ENCODE measurements at regions not wholly inside any gene's neighbourhood (a gene's known extent, or its start where the extent isn't known, plus 50 kb on each side); places are given as distances from the start of the nearest gene placed in this dataset.
A peak's percentile ranks its signal among the peaks of the same experiment; 100 is the strongest.

GRCh38 chr21:28818663-28819278 lies 173.9 kb downstream of the LTN1 start:
- DNase-seq (ENCODE audit: low spot score), result no peak
- no peak overlapping the region for H3K4me3 ChIP-seq
- no peaks in the 10 kb centered on the region for H3K9me3 ChIP-seq
- H3K36me3 ChIP-seq, result no peaks in the 10 kb centered on the region
- H3K27ac ChIP-seq, result no peak overlapping the region
- peaks cover 0 to 24% of the 10 kb centered on the region in 2 donors for H3K4me1 ChIP-seq
- TF ChIP-seq CTCF (IDR thresholded peaks at IDR 0.05), result no peak
- H3K27me3 ChIP-seq, result no peaks in the 10 kb centered on the region

DNA sequence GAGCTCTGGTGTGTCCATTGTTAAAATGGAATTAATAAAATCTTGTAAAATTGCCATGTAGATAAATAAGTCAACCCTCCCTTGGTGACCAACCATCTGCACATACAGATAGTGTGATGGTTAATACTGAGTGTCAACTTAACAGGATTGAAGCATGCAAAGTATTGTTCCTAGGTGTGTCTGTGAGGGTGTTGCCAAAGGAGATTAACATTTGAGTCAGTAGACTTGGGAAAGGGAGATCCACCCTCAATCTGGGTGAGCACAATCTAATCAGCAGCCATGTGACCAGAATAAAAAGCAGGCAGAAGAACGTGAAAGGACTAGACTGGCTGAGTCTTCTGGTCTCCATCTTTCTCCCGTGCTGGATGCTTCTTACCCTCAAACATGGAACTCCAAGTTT lies 174.8 kb downstream of the LTN1 start:
- H3K9me3 ChIP-seq, result no peaks in the 10 kb centered on the region
- DNase-seq (ENCODE audit: low spot score), result no peak
- peaks cover 0 to 15% of the 10 kb centered on the region in 2 donors for H3K4me1 ChIP-seq
- H3K4me3 ChIP-seq, result no peak overlapping the region
- H3K36me3 ChIP-seq, result no peaks in the 10 kb centered on the region
- H3K27me3 ChIP-seq, result no peaks in the 10 kb centered on the region
- H3K27ac ChIP-seq, result no peak overlapping the region
- no peak for TF ChIP-seq CTCF (IDR thresholded peaks at IDR 0.05)

DNA sequence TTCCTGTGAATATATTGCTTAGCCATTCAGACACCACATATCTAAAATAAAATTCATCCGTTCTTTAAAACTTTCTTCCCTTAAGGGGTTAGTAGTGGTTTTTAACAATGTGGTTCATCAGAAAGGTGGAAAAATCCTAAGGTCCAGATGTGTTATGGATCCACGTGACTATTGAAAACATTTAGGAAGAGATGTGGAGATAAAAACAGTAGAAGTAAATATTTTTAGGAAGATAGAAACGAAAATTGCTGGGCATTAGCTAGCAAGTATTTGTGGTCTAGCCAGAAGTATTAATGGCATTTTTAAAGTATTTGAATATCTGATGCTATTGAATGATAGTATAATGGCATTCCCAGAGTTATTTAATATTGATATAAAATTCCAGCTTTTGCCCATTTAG lies 180.8 kb downstream of the LTN1 start:
- no peak for TF ChIP-seq CTCF (IDR thresholded peaks at IDR 0.05)
- Histone ChIP-seq H3K27me3 (no peaks in the 10 kb centered on the region), H3K4me1 (no peaks in the 10 kb centered on the region), H3K9me3 (peaks cover 0 to 11% of the 10 kb centered on the region in 2 donors), H3K36me3 (no peaks in the 10 kb centered on the region), H3K4me3 (no peak overlapping the region), H3K27ac (no peak overlapping the region)
- DNase-seq (ENCODE audit: low spot score), result no peak

- no peaks in the 10 kb centered on the region for H3K36me3 ChIP-seq
- no peak for TF ChIP-seq CTCF (IDR thresholded peaks at IDR 0.05)
- H3K27ac ChIP-seq, result no peak overlapping the region
- H3K4me1 ChIP-seq, result no peaks in the 10 kb centered on the region
- peaks cover 0 to 11% of the 10 kb centered on the region in 2 donors for H3K9me3 ChIP-seq
- DNase-seq (ENCODE audit: low spot score), result no peak
- H3K4me3 ChIP-seq, result no peak overlapping the region
- H3K27me3 ChIP-seq, result no peaks in the 10 kb centered on the region
Measured at GRCh38 chr21:28810826-28811524, 181.7 kb downstream of the LTN1 start.

GRCh38 chr21:28805885-28806284 lies 186.8 kb downstream of the LTN1 start:
- Histone ChIP-seq H3K9me3 (peaks cover 0 to 11% of the 10 kb centered on the region in 2 donors), H3K4me1 (peaks cover 0 to 17% of the 10 kb centered on the region in 2 donors), H3K36me3 (no peaks in the 10 kb centered on the region), H3K4me3 (no peak overlapping the region), H3K27ac (peak overlapping the region in 1 of 2 donors; percentile 44), H3K27me3 (no peaks in the 10 kb centered on the region)
- DNase-seq (ENCODE audit: low spot score), result no peak
- TF ChIP-seq CTCF (IDR thresholded peaks at IDR 0.05), result no peak
